H9 (cell line): ENCODE measurements at regions not wholly inside any gene's neighbourhood (a gene's known extent, or its start where the extent isn't known, plus 50 kb on each side); places are given as distances from the start of the nearest gene placed in this dataset.

ENCODE experiments used
- DNase-seq: peaks from one replicate; pipeline ENCODE4 v3.0.0-alpha.2; 2017
- H2AFZ ChIP-seq: one replicate; pipeline ENCODE4 v1.6.1; 2013; ENCODE audit warnings: mild to moderate bottlenecking, low read length, control low read depth, moderate library complexity
- H2AK5ac ChIP-seq: 2 replicates; pipeline ENCODE4 v1.6.1; 2013; ENCODE audit warnings: low read length, control low read depth, mixed read lengths; ENCODE audit not compliant: insufficient read length
- H2BK120ac ChIP-seq: one replicate; pipeline ENCODE4 v1.6.1; 2013; ENCODE audit warnings: low read depth, mild to moderate bottlenecking, low read length, control low read depth, inconsistent platforms; ENCODE audit not compliant: poor library complexity, severe bottlenecking
- H2BK12ac ChIP-seq: 2 replicates; pipeline ENCODE4 v1.6.1; 2013; ENCODE audit warnings: low read length, control low read depth, mixed read lengths, low read depth; ENCODE audit not compliant: insufficient read length
- H2BK15ac ChIP-seq: 2 replicates; pipeline ENCODE4 v1.6.1; 2013; ENCODE audit warnings: low read depth, low read length, control low read depth
- H2BK20ac ChIP-seq: one replicate; pipeline ENCODE4 v1.6.1; 2013; ENCODE audit warnings: low read depth, mild to moderate bottlenecking, low read length, control low read depth, inconsistent platforms; ENCODE audit not compliant: poor library complexity, severe bottlenecking
- H2BK5ac ChIP-seq: 2 replicates; pipeline ENCODE4 v1.6.1; 2013; ENCODE audit warnings: low read length, control low read depth, mixed read lengths; ENCODE audit not compliant: insufficient read length
- H3K14ac ChIP-seq: 2 replicates; pipeline ENCODE4 v1.6.1; 2013; ENCODE audit warnings: low read length, control low read depth; ENCODE audit not compliant: insufficient read depth
- H3K18ac ChIP-seq: 2 replicates; pipeline ENCODE4 v1.6.1; 2013; ENCODE audit warnings: low read depth, mild to moderate bottlenecking, mixed read lengths, low read length, control low read depth; ENCODE audit not compliant: insufficient read length
- H3K23ac ChIP-seq: 2 replicates; pipeline ENCODE4 v1.6.1; 2013; ENCODE audit warnings: low read length, control low read depth, mixed read lengths, low read depth; ENCODE audit not compliant: insufficient read length
- H3K23me2 ChIP-seq: 2 replicates; pipeline ENCODE4 v1.6.1; 2013; ENCODE audit warnings: low read depth, mild to moderate bottlenecking, mixed read lengths, low read length, control low read depth; ENCODE audit not compliant: insufficient read length, poor library complexity, severe bottlenecking
- H3K27ac ChIP-seq: 2 replicates; pipeline ENCODE4 v1.5.1; 2013; ENCODE audit warnings: low read length, control low read depth, mixed read lengths, low read depth; ENCODE audit not compliant: insufficient read length
- H3K27me3 ChIP-seq: 2 replicates; pipeline ENCODE4 v1.6.1; 2013; ENCODE audit warnings: low read length, control low read depth, inconsistent platforms; ENCODE audit not compliant: insufficient read depth
- H3K4ac ChIP-seq: 2 replicates; pipeline ENCODE4 v1.6.1; 2013; ENCODE audit warnings: low read depth, mild to moderate bottlenecking, control low read depth, inconsistent platforms, low read length, moderate library complexity
- H3K4me1 ChIP-seq: 2 replicates; pipeline ENCODE4 v1.6.1; 2013; ENCODE audit warnings: low read length, control low read depth, inconsistent platforms; ENCODE audit not compliant: insufficient read depth
- H3K4me2 ChIP-seq: 2 replicates; pipeline ENCODE4 v1.6.1; 2013; ENCODE audit warnings: low read length, control low read depth, mixed read lengths; ENCODE audit not compliant: insufficient read length, insufficient read depth
- H3K56ac ChIP-seq: 2 replicates; pipeline ENCODE4 v1.6.1; 2013; ENCODE audit warnings: low read depth, mild to moderate bottlenecking, mixed read lengths, low read length, control low read depth; ENCODE audit not compliant: insufficient read length
- H3K79me1 ChIP-seq: 2 replicates; pipeline ENCODE4 v1.6.1; 2013; ENCODE audit warnings: low read depth, mild to moderate bottlenecking, moderate library complexity, low read length, control low read depth, inconsistent platforms; ENCODE audit not compliant: insufficient read depth, poor library complexity, severe bottlenecking
- H3K79me2 ChIP-seq: 2 replicates; pipeline ENCODE4 v1.6.1; 2013; ENCODE audit warnings: low read length, control low read depth, inconsistent platforms; ENCODE audit not compliant: insufficient read depth
- H3K9ac ChIP-seq: 2 replicates; pipeline ENCODE4 v1.6.1; 2013; ENCODE audit warnings: low read length, control low read depth, mixed read lengths; ENCODE audit not compliant: insufficient read length; ENCODE audit errors: extremely low read depth
- H3K9me3 ChIP-seq: one replicate; pipeline ENCODE4 v1.6.1; 2013; ENCODE audit warnings: low read depth, low read length, inconsistent platforms; ENCODE audit not compliant: control insufficient read depth
- H3T11ph ChIP-seq: one replicate; pipeline ENCODE4 v1.6.1; 2013; ENCODE audit warnings: mild to moderate bottlenecking, low read length, control low read depth, inconsistent platforms
- H4K20me1 ChIP-seq: one replicate; pipeline ENCODE4 v1.6.1; 2013; ENCODE audit not compliant: control insufficient read depth, insufficient read length, insufficient read depth
- H4K5ac ChIP-seq: 2 replicates; pipeline ENCODE4 v1.6.1; 2013; ENCODE audit warnings: low read depth, mild to moderate bottlenecking, mixed read lengths, low read length, control low read depth; ENCODE audit not compliant: insufficient read length
- H4K8ac ChIP-seq: replicated peaks from 2 replicates; pipeline ENCODE4 v1.6.1; 2013; ENCODE audit warnings: low read length, control low read depth, mixed read lengths, low read depth; ENCODE audit not compliant: insufficient read length
- H4K91ac ChIP-seq: 2 replicates; pipeline ENCODE4 v1.6.1; 2013; ENCODE audit warnings: low read depth, mild to moderate bottlenecking, moderate library complexity, mixed read lengths, low read length, control low read depth; ENCODE audit not compliant: insufficient read length
- H3K27ac Mint-ChIP-seq, 3 experiments: 2 replicates in 2 of 3; 3 replicates in 1 of 3; pipeline ENCODE4 v1.8.0; 2020 to 2021; ENCODE audit warnings: mixed read lengths in 3 of 3, mild to moderate bottlenecking in 1 of 3, moderate library complexity in 1 of 3
- H3K27me3 Mint-ChIP-seq: 2 replicates; pipeline ENCODE4 v1.8.0; 2021; ENCODE audit warnings: low read depth, mild to moderate bottlenecking, moderate library complexity, mixed read lengths
- H3K36me3 Mint-ChIP-seq, 3 experiments: 2 replicates in 2 of 3; 3 replicates in 1 of 3; pipeline ENCODE4 v1.8.0; 2020 to 2021; ENCODE audit warnings: low read depth in 3 of 3, mixed read lengths in 3 of 3; ENCODE audit not compliant: insufficient read depth in 1 of 3
- H3K4me1 Mint-ChIP-seq, 2 experiments: 2 replicates each; pipeline ENCODE4 v1.8.0; 2020; ENCODE audit warnings: mixed read lengths in 2 of 2
- H3K4me3 Mint-ChIP-seq, 2 experiments: 2 replicates in 1 of 2; 3 replicates in 1 of 2; pipeline ENCODE4 v1.8.0; 2020 to 2021; ENCODE audit warnings: mild to moderate bottlenecking in 2 of 2, mixed read lengths in 2 of 2, moderate library complexity in 1 of 2
- H3K9me3 Mint-ChIP-seq, 2 experiments: 2 replicates in 1 of 2; 3 replicates in 1 of 2; pipeline ENCODE4 v1.8.0; 2020; ENCODE audit warnings: mild to moderate bottlenecking in 2 of 2, mixed read lengths in 2 of 2, moderate library complexity in 1 of 2
- WGBS: extraction: QIAGEN DNeasy Blood & Tissue Kit; methylation state at CpG from one replicate; pipeline ENCODE4 v1.1.7; 2013; ENCODE audit warnings: missing lambda C conversion rate, low lambda C conversion rate, mixed read lengths; ENCODE audit not compliant: insufficient read length; ENCODE audit errors: extremely low coverage; 5-methylcytosine and 5-hydroxymethylcytosine counted together
- TF ChIP-seq, protein P1 (sequence below): fragments of 200-600 bp; sonication (generic); conservative IDR thresholded peaks from 3 replicates; pipeline ENCODE4 v1.8.0; 2021; ENCODE audit warnings: antibody characterized with exemption, mild to moderate bottlenecking

GRCh38 chr7:101718363-101719122 is 89.4 kb upstream of the MYL10 start:
- H3K14ac ChIP-seq, result no peak overlapping the region
- no peaks in the 10 kb centered on the region for H3K36me3 Mint-ChIP-seq
- peaks cover 2 to 3% of the 10 kb centered on the region in 2 experiments; a peak in 2 of 5 replicates for H3K9me3 Mint-ChIP-seq
- H3K9ac ChIP-seq, result no peak overlapping the region
- H3K4me1 ChIP-seq, result no peaks in the 10 kb centered on the region
- no peaks in the 10 kb centered on the region for H3K23me2 ChIP-seq
- H4K20me1 ChIP-seq, result no peaks in the 10 kb centered on the region
- H2BK5ac ChIP-seq, result no peak overlapping the region
- H2BK120ac ChIP-seq, result no peak overlapping the region
- H3K4me2 ChIP-seq, result no peak overlapping the region
- no peak overlapping the region for H3K27ac ChIP-seq
- no peak overlapping the region for H3K27ac Mint-ChIP-seq
- no peak overlapping the region for H3K18ac ChIP-seq
- TF ChIP-seq, protein P1, sequence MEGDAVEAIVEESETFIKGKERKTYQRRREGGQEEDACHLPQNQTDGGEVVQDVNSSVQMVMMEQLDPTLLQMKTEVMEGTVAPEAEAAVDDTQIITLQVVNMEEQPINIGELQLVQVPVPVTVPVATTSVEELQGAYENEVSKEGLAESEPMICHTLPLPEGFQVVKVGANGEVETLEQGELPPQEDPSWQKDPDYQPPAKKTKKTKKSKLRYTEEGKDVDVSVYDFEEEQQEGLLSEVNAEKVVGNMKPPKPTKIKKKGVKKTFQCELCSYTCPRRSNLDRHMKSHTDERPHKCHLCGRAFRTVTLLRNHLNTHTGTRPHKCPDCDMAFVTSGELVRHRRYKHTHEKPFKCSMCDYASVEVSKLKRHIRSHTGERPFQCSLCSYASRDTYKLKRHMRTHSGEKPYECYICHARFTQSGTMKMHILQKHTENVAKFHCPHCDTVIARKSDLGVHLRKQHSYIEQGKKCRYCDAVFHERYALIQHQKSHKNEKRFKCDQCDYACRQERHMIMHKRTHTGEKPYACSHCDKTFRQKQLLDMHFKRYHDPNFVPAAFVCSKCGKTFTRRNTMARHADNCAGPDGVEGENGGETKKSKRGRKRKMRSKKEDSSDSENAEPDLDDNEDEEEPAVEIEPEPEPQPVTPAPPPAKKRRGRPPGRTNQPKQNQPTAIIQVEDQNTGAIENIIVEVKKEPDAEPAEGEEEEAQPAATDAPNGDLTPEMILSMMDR, result no peak
- H3K79me2 ChIP-seq, result no peaks in the 10 kb centered on the region
- H3T11ph ChIP-seq, result no peak overlapping the region
- no peak overlapping the region for H2AFZ ChIP-seq
- H4K5ac ChIP-seq, result no peak overlapping the region
- no peak for DNase-seq
- H3K79me1 ChIP-seq, result no peaks in the 10 kb centered on the region
- H3K4me1 Mint-ChIP-seq, result peaks cover 0 to 4% of the 10 kb centered on the region in 2 experiments; a peak in 2 of 4 replicates
- no peak overlapping the region for H2AK5ac ChIP-seq
- H4K91ac ChIP-seq, result no peak overlapping the region
- no peak overlapping the region for H2BK12ac ChIP-seq
- no peak overlapping the region for H3K4me3 Mint-ChIP-seq
- peaks cover 4% of the 10 kb centered on the region; the same call in 1 of the 2 replicates for H3K27me3 Mint-ChIP-seq
- H3K27me3 ChIP-seq, result no peaks in the 10 kb centered on the region
- H2BK15ac ChIP-seq, result no peak overlapping the region
- H3K4ac ChIP-seq, result no peak overlapping the region
- H3K23ac ChIP-seq, result no peak overlapping the region
- H2BK20ac ChIP-seq, result no peak overlapping the region
- WGBS, result no CpG with 5 or more reads among the region's 26 CpGs
- H4K8ac ChIP-seq, result no peak overlapping the region
- no peak overlapping the region for H3K56ac ChIP-seq
- no peaks in the 10 kb centered on the region for H3K9me3 ChIP-seq
